Trophoblast cell (in vitro differentiated cells and primary cell): ENCODE measurements at regions not wholly inside any gene's neighbourhood (a gene's known extent, or its start where the extent isn't known, plus 50 kb on each side); places are given as distances from the start of the nearest gene placed in this dataset.

Source experiments
- DNase-seq, 2 donors: peaks; one replicate each; pipeline ENCODE4 v3.0.0-alpha.2; 2016
- H2AFZ ChIP-seq: 2 replicates; pipeline ENCODE4 v1.6.1; 2013; ENCODE audit warnings: low read length, moderate library complexity, mild to moderate bottlenecking; ENCODE audit not compliant: insufficient read depth, poor library complexity
- H2AK5ac ChIP-seq: 2 replicates; pipeline ENCODE4 v1.6.1; 2013; ENCODE audit warnings: mild to moderate bottlenecking, low read length
- H2BK120ac ChIP-seq: 2 replicates; pipeline ENCODE4 v1.6.1; 2013; ENCODE audit warnings: low read length, mild to moderate bottlenecking, moderate library complexity; ENCODE audit not compliant: insufficient read depth, poor library complexity
- H2BK12ac ChIP-seq: 2 replicates; pipeline ENCODE4 v1.6.1; 2013; ENCODE audit warnings: mild to moderate bottlenecking, low read length, moderate library complexity
- H2BK5ac ChIP-seq: 2 replicates; pipeline ENCODE4 v1.6.1; 2013; ENCODE audit warnings: low read length, low read depth, moderate library complexity, mild to moderate bottlenecking; ENCODE audit not compliant: poor library complexity
- H3K14ac ChIP-seq: 2 replicates; pipeline ENCODE4 v1.6.1; 2013; ENCODE audit warnings: mild to moderate bottlenecking, low read length
- H3K18ac ChIP-seq: 2 replicates; pipeline ENCODE4 v1.6.1; 2013; ENCODE audit warnings: mild to moderate bottlenecking, low read length
- H3K23ac ChIP-seq: 2 replicates; pipeline ENCODE4 v1.6.1; 2013; ENCODE audit warnings: low read length
- H3K27ac ChIP-seq: 2 replicates; pipeline ENCODE4 v1.5.1; 2013; ENCODE audit warnings: low read depth, mild to moderate bottlenecking, inconsistent platforms, low read length, moderate library complexity
- H3K27me3 ChIP-seq: 2 replicates; pipeline ENCODE4 v1.6.1; 2013; ENCODE audit warnings: inconsistent platforms, mild to moderate bottlenecking, low read length, moderate library complexity; ENCODE audit not compliant: insufficient read depth
- H3K36me3 ChIP-seq, 2 experiments: 1 replicate in 1 of 2; 2 replicates in 1 of 2; pipeline ENCODE4 v1.6.1; 2013; ENCODE audit warnings: low read length in 2 of 2, mild to moderate bottlenecking in 2 of 2, moderate library complexity in 1 of 2; ENCODE audit not compliant: insufficient read depth in 2 of 2, control insufficient read depth in 1 of 2
- H3K4ac ChIP-seq: 2 replicates; pipeline ENCODE4 v1.6.1; 2013; ENCODE audit warnings: low read depth, mild to moderate bottlenecking, low read length, moderate library complexity
- H3K4me1 ChIP-seq, 2 experiments: 1 replicate in 1 of 2; 2 replicates in 1 of 2; pipeline ENCODE4 v1.6.1; 2013; ENCODE audit warnings: low read length in 2 of 2, mild to moderate bottlenecking in 2 of 2, moderate library complexity in 1 of 2; ENCODE audit not compliant: insufficient read depth in 2 of 2, control insufficient read depth in 1 of 2
- H3K4me2 ChIP-seq: 2 replicates; pipeline ENCODE4 v1.6.1; 2013; ENCODE audit warnings: inconsistent platforms, mild to moderate bottlenecking, low read length, moderate library complexity
- H3K4me3 ChIP-seq: 2 replicates; pipeline ENCODE4 v1.5.1; 2013; ENCODE audit warnings: mild to moderate bottlenecking, low read depth, low read length, inconsistent platforms
- H3K79me1 ChIP-seq: one replicate; pipeline ENCODE4 v1.6.1; 2013; ENCODE audit warnings: low read length
- H3K79me2 ChIP-seq: 2 replicates; pipeline ENCODE4 v1.6.1; 2013; ENCODE audit warnings: low read length, mild to moderate bottlenecking; ENCODE audit not compliant: control insufficient read depth, insufficient read depth, poor library complexity
- H3K9ac ChIP-seq: 2 replicates; pipeline ENCODE4 v1.6.1; 2013; ENCODE audit warnings: mild to moderate bottlenecking, low read length
- H3K9me3 ChIP-seq: 2 replicates; pipeline ENCODE4 v1.6.1; 2013; ENCODE audit warnings: low read depth, mild to moderate bottlenecking, control low read depth, inconsistent platforms, low read length; ENCODE audit not compliant: insufficient read depth
- H4K12ac ChIP-seq: 2 replicates; pipeline ENCODE4 v1.6.1; 2013; ENCODE audit warnings: low read depth, mild to moderate bottlenecking, low read length, moderate library complexity
- H4K8ac ChIP-seq: 2 replicates; pipeline ENCODE4 v1.6.1; 2013; ENCODE audit warnings: low read depth, mild to moderate bottlenecking, low read length, moderate library complexity
- H4K91ac ChIP-seq: one replicate; pipeline ENCODE4 v1.6.1; 2013; ENCODE audit warnings: low read depth, mild to moderate bottlenecking, low read length, moderate library complexity
- WGBS: extraction: QIAGEN DNeasy Blood & Tissue Kit; methylation state at CpG from one replicate; pipeline ENCODE4 v1.1.7; 2013; ENCODE audit warnings: missing lambda C conversion rate; ENCODE audit not compliant: insufficient read length, insufficient coverage; ENCODE audit errors: extremely low coverage; 5-methylcytosine and 5-hydroxymethylcytosine counted together

- H2AK5ac ChIP-seq = no peak overlapping the region
- no peaks in the 10 kb centered on the region for H3K4me1 ChIP-seq
- no peak overlapping the region for H3K4me3 ChIP-seq
- DNase-seq = no peak
- H4K12ac ChIP-seq = no peak overlapping the region
- no CpG with 5 or more reads among the region's 5 CpGs for WGBS
- H2BK120ac ChIP-seq = no peak overlapping the region
- no peak overlapping the region for H3K4me2 ChIP-seq
- H2AFZ ChIP-seq = no peak overlapping the region
- no peak overlapping the region for H3K14ac ChIP-seq
- no peaks in the 10 kb centered on the region for H3K79me1 ChIP-seq
- H3K27ac ChIP-seq = no peak overlapping the region
- H3K4ac ChIP-seq = no peak overlapping the region
- no peak overlapping the region for H3K23ac ChIP-seq
- no peak overlapping the region for H3K18ac ChIP-seq
- no peak overlapping the region for H3K9ac ChIP-seq
- no peaks in the 10 kb centered on the region for H3K36me3 ChIP-seq
- no peak overlapping the region for H2BK5ac ChIP-seq
- H4K91ac ChIP-seq = no peak overlapping the region
- no peaks in the 10 kb centered on the region for H3K9me3 ChIP-seq
- no peak overlapping the region for H4K8ac ChIP-seq
- no peaks in the 10 kb centered on the region for H3K79me2 ChIP-seq
- no peak overlapping the region for H2BK12ac ChIP-seq
- H3K27me3 ChIP-seq = no peaks in the 10 kb centered on the region
Measured at GRCh38 chr4:31657859-31658570, 937.8 kb downstream of the PCDH7 start.

- DNase-seq = no peak
- Histone ChIP-seq H3K23ac (no peak overlapping the region), H3K18ac (no peak overlapping the region), H2BK12ac (no peak overlapping the region), H4K8ac (no peak overlapping the region), H3K4me3 (no peak overlapping the region), H3K4me1 (no peaks in the 10 kb centered on the region), H2AFZ (no peak overlapping the region), H2AK5ac (no peak overlapping the region), H3K4ac (no peak overlapping the region), H3K4me2 (no peak overlapping the region), H4K91ac (no peak overlapping the region), H2BK5ac (no peak overlapping the region), H3K79me2 (no peaks in the 10 kb centered on the region), H3K14ac (no peak overlapping the region), H2BK120ac (no peak overlapping the region), H4K12ac (no peak overlapping the region), H3K36me3 (no peaks in the 10 kb centered on the region), H3K9ac (no peak overlapping the region), H3K27ac (no peak overlapping the region), H3K79me1 (no peaks in the 10 kb centered on the region), H3K27me3 (no peaks in the 10 kb centered on the region), H3K9me3 (no peaks in the 10 kb centered on the region)
- no CpG with 5 or more reads among the region's 1 CpG for WGBS
Measured at GRCh38 chr4:31660916-31661315, 940.7 kb downstream of the PCDH7 start.

GRCh38 chr4:31662951-31663350 lies 942.8 kb downstream of the PCDH7 start:
- Histone ChIP-seq H3K14ac (no peak overlapping the region), H2BK5ac (no peak overlapping the region), H3K23ac (no peak overlapping the region), H2AK5ac (no peak overlapping the region), H2BK120ac (no peak overlapping the region), H3K4me2 (no peak overlapping the region), H3K9me3 (no peaks in the 10 kb centered on the region), H3K4me1 (no peaks in the 10 kb centered on the region), H3K79me2 (no peaks in the 10 kb centered on the region), H2AFZ (no peak overlapping the region), H3K4me3 (no peak overlapping the region), H3K27me3 (no peaks in the 10 kb centered on the region), H3K36me3 (no peaks in the 10 kb centered on the region), H3K27ac (no peak overlapping the region), H3K79me1 (no peaks in the 10 kb centered on the region), H4K8ac (no peak overlapping the region), H2BK12ac (no peak overlapping the region), H3K4ac (no peak overlapping the region), H3K9ac (no peak overlapping the region), H4K12ac (no peak overlapping the region), H3K18ac (no peak overlapping the region), H4K91ac (no peak overlapping the region)
- no CpG with 5 or more reads among the region's 2 CpGs for WGBS
- DNase-seq = no peak

- Histone ChIP-seq H3K9me3 (no peaks in the 10 kb centered on the region), H3K9ac (no peak overlapping the region), H3K79me2 (no peaks in the 10 kb centered on the region), H3K4ac (no peak overlapping the region), H3K79me1 (no peaks in the 10 kb centered on the region), H2BK120ac (no peak overlapping the region), H3K27me3 (no peaks in the 10 kb centered on the region), H4K12ac (no peak overlapping the region), H3K4me3 (no peak overlapping the region), H2BK5ac (no peak overlapping the region), H3K23ac (no peak overlapping the region), H3K36me3 (no peaks in the 10 kb centered on the region), H3K27ac (no peak overlapping the region), H3K4me1 (no peaks in the 10 kb centered on the region), H3K14ac (no peak overlapping the region), H2BK12ac (no peak overlapping the region), H3K4me2 (no peak overlapping the region), H2AK5ac (no peak overlapping the region), H3K18ac (no peak overlapping the region), H2AFZ (no peak overlapping the region), H4K8ac (no peak overlapping the region), H4K91ac (no peak overlapping the region)
- DNase-seq = no peak
- WGBS = no CpG with 5 or more reads among the region's 2 CpGs
Measured at GRCh38 chr4:31667686-31668085, 947.5 kb downstream of the PCDH7 start.
